Stimulated activated naive CD8-positive, alpha-beta T cell treated with anti-CD3 and anti-CD28 coated beads, Interleukin-15, Interleukin-2, amounts not matched to agents 100 ng/mL and 50 ng/mL, for 24 hours (primary cell): ENCODE measurements at regions not wholly inside any gene's neighbourhood (a gene's known extent, or its start where the extent isn't known, plus 50 kb on each side); places are given as distances from the start of the nearest gene placed in this dataset.

ENCODE experiments used
- H3K27ac Mint-ChIP-seq: one replicate; pipeline ENCODE4 v1.8.0; 2021; ENCODE audit warnings: mild to moderate bottlenecking, mixed read lengths
- H3K27me3 Mint-ChIP-seq: one replicate; pipeline ENCODE4 v1.8.0; 2021; ENCODE audit warnings: mixed read lengths
- H3K36me3 Mint-ChIP-seq: one replicate; pipeline ENCODE4 v1.8.0; 2021; ENCODE audit warnings: low read depth, mixed read lengths
- H3K4me1 Mint-ChIP-seq: one replicate; pipeline ENCODE4 v1.8.0; 2021; ENCODE audit warnings: low read depth, mixed read lengths
- H3K4me3 Mint-ChIP-seq: one replicate; pipeline ENCODE4 v1.8.0; 2021; ENCODE audit warnings: mild to moderate bottlenecking, mixed read lengths
- H3K9me3 Mint-ChIP-seq: one replicate; pipeline ENCODE4 v1.8.0; 2021; ENCODE audit warnings: mixed read lengths

DNA sequence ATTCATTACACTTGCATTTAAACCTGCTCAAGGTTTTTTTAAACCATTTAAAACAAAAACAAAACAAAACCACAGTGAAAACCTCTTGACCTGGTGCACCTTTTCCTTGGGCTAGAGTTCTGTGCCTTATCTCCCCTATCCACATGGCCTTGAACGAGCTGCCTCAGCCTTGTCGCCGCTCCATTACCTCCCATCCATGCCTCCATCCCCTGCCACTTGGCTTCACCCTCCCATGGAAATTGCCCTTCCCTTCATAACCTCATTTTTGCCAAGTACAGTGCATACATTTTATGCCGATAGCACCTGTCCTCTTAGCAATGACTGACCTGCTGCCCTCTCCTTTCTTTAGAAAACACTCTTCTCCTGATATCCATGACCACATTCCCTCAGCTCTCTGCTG is 188.6 kb upstream of the ASIC2 start:
- no peaks in the 10 kb centered on the region for H3K9me3 Mint-ChIP-seq
- no peaks in the 10 kb centered on the region for H3K27me3 Mint-ChIP-seq
- H3K27ac Mint-ChIP-seq = no peak overlapping the region
- no peaks in the 10 kb centered on the region for H3K36me3 Mint-ChIP-seq
- H3K4me1 Mint-ChIP-seq = no peaks in the 10 kb centered on the region
- no peak overlapping the region for H3K4me3 Mint-ChIP-seq

GRCh38 chr17:33482636-33483035 is 189.5 kb upstream of the ASIC2 start:
- Mint-ChIP-seq H3K36me3 (no peaks in the 10 kb centered on the region), H3K4me1 (no peaks in the 10 kb centered on the region), H3K9me3 (no peaks in the 10 kb centered on the region), H3K27ac (no peak overlapping the region), H3K27me3 (no peaks in the 10 kb centered on the region), H3K4me3 (no peak overlapping the region)

DNA sequence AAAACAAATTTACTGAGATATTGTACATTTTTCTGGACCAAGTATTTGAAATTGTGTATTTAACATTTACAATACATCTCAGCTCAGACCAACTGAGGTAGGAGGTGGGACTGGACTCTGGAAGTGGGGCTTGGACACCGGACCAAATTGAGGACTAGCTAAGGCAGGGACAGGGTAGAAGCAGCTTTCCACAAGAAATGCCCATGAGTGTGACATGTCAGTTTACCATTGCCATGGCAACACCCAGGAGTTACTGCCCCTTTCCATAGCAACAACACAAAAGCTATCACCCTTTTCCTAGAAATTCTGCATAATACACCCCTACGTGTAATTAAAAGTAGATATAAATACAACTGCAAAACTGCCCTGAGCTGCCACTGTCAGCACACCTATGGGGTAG is 191.5 kb upstream of the ASIC2 start:
- Mint-ChIP-seq H3K36me3 (no peaks in the 10 kb centered on the region), H3K9me3 (no peaks in the 10 kb centered on the region), H3K4me1 (no peaks in the 10 kb centered on the region), H3K4me3 (no peak overlapping the region), H3K27me3 (peaks cover 3% of the 10 kb centered on the region), H3K27ac (no peak overlapping the region)

- peaks cover 3% of the 10 kb centered on the region for H3K27me3 Mint-ChIP-seq
- no peaks in the 10 kb centered on the region for H3K36me3 Mint-ChIP-seq
- no peak overlapping the region for H3K27ac Mint-ChIP-seq
- no peaks in the 10 kb centered on the region for H3K9me3 Mint-ChIP-seq
- no peaks in the 10 kb centered on the region for H3K4me1 Mint-ChIP-seq
- H3K4me3 Mint-ChIP-seq = no peak overlapping the region
Measured at GRCh38 chr17:33486135-33486885, 193.2 kb upstream of the ASIC2 start.

- no peaks in the 10 kb centered on the region for H3K9me3 Mint-ChIP-seq
- no peaks in the 10 kb centered on the region for H3K4me1 Mint-ChIP-seq
- no peaks in the 10 kb centered on the region for H3K36me3 Mint-ChIP-seq
- peaks cover 3% of the 10 kb centered on the region for H3K27me3 Mint-ChIP-seq
- no peak overlapping the region for H3K27ac Mint-ChIP-seq
- no peak overlapping the region for H3K4me3 Mint-ChIP-seq
Measured at GRCh38 chr17:33487187-33487879, 194.2 kb upstream of the ASIC2 start.

DNA sequence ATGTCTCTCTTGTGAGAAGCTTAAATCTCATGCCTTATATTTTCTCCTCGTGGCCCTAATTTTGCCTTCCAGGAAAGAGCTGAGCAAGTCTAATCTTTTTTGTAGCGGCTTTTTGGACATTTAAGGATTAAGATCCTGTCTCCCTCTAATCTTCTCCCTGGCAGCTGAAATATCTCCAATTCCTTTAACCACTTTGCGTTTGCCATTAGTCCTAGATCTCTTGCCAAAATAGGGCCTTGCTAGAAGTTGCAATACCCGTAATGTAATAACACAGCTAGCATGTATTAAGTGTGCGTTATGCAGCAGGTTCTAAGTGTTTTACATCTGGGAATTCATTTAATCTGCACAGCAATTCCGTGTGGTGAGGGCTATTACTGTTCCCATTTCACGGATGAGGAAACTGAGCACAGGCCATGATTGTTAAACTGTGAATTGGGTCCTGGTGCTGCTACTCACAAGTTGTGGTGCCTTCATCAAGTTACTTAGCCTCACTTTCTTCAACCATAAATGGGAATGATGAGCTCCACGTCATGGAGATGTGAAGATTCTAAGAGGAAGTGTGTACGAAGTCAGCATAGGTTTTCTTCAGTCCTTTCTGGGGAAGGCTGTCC is 198.9 kb upstream of the ASIC2 start:
- Mint-ChIP-seq H3K36me3 (no peaks in the 10 kb centered on the region), H3K4me3 (no peak overlapping the region), H3K9me3 (no peaks in the 10 kb centered on the region), H3K27me3 (peaks cover 3% of the 10 kb centered on the region), H3K27ac (no peak overlapping the region), H3K4me1 (no peaks in the 10 kb centered on the region)

GRCh38 chr17:33492731-33493265 is 199.7 kb upstream of the ASIC2 start:
- Mint-ChIP-seq H3K9me3 (no peaks in the 10 kb centered on the region), H3K4me3 (no peak overlapping the region), H3K4me1 (no peaks in the 10 kb centered on the region), H3K36me3 (no peaks in the 10 kb centered on the region), H3K27me3 (peaks cover 3% of the 10 kb centered on the region), H3K27ac (no peak overlapping the region)

- Mint-ChIP-seq H3K27me3 (no peaks in the 10 kb centered on the region), H3K4me3 (no peak overlapping the region), H3K36me3 (no peaks in the 10 kb centered on the region), H3K27ac (no peak overlapping the region), H3K4me1 (no peaks in the 10 kb centered on the region), H3K9me3 (no peaks in the 10 kb centered on the region)
Measured at GRCh38 chr17:33493566-33493965, 200.5 kb upstream of the ASIC2 start.

- Mint-ChIP-seq H3K9me3 (no peaks in the 10 kb centered on the region), H3K27me3 (no peaks in the 10 kb centered on the region), H3K36me3 (no peaks in the 10 kb centered on the region), H3K4me1 (no peaks in the 10 kb centered on the region), H3K4me3 (no peak overlapping the region), H3K27ac (no peak overlapping the region)
Measured at GRCh38 chr17:33494151-33494550, 201.1 kb upstream of the ASIC2 start.

GRCh38 chr17:33497623-33498022 is 204.5 kb upstream of the ASIC2 start:
- Mint-ChIP-seq H3K36me3 (no peaks in the 10 kb centered on the region), H3K4me1 (no peaks in the 10 kb centered on the region), H3K27ac (no peak overlapping the region), H3K27me3 (no peaks in the 10 kb centered on the region), H3K9me3 (no peaks in the 10 kb centered on the region), H3K4me3 (no peak overlapping the region)

DNA sequence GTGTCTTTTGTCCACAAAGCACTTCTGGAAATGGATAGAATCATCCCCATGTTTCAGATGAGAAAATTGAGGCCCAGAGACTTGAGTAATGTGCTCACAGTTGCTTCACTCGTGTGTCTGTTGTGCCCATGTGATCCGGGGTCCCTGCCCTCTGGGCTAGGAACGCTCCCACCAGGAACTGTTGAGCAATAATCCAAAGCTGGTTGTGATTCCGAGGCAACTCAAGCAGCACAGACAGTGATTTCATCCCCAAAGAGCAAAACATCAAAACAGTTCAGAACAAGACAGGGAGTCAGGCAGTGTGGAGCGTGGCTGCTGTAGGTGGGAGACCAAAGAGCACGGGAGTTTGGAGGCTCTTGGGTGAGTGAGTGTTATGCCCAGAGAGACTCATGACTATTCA is 205.0 kb upstream of the ASIC2 start:
- no peaks in the 10 kb centered on the region for H3K4me1 Mint-ChIP-seq
- H3K4me3 Mint-ChIP-seq = no peak overlapping the region
- H3K27me3 Mint-ChIP-seq = no peaks in the 10 kb centered on the region
- H3K9me3 Mint-ChIP-seq = no peaks in the 10 kb centered on the region
- no peaks in the 10 kb centered on the region for H3K36me3 Mint-ChIP-seq
- H3K27ac Mint-ChIP-seq = no peak overlapping the region

DNA sequence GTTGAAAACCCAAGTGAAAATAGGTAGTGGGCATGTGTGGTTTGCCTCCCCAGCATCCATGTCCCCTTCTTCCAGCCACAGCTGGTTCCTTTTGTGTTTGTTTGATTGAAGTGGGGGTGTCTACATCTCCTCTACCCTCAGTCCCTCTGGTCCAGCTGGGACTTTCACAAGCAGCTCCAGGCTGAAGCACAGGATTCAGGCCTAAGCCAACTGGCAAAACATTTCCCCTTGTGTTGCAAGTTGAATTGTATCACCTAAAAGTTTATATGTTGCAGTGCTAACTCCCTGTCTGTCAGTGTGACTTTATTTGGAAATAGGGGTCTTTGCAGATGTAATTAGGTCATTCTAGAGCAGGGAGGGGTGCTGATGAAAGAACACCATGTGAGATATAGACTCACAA is 205.9 kb upstream of the ASIC2 start:
- no peaks in the 10 kb centered on the region for H3K27me3 Mint-ChIP-seq
- no peak overlapping the region for H3K4me3 Mint-ChIP-seq
- H3K9me3 Mint-ChIP-seq = no peaks in the 10 kb centered on the region
- H3K27ac Mint-ChIP-seq = no peak overlapping the region
- H3K36me3 Mint-ChIP-seq = no peaks in the 10 kb centered on the region
- H3K4me1 Mint-ChIP-seq = no peaks in the 10 kb centered on the region

DNA sequence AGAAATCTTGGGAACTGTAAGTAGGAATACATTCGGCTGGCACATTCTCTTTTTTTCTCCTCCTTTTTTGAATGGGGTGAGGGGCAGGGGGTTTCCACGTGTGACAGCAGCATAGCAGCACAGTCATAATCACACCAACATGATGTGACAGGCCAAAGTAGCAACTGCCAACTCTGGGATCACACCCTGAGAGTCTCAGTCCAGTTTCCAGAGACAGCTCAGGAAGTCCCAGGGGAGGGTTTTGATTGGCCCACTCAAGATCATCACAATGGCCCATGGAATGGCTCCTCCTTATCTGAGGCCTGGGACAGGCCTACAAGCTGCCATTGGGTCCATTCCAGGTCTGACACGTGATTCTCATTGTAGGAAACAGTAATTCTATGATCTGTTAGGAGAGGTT is 207.1 kb upstream of the ASIC2 start:
- H3K27ac Mint-ChIP-seq = no peak overlapping the region
- H3K4me1 Mint-ChIP-seq = no peaks in the 10 kb centered on the region
- H3K27me3 Mint-ChIP-seq = no peaks in the 10 kb centered on the region
- no peak overlapping the region for H3K4me3 Mint-ChIP-seq
- H3K9me3 Mint-ChIP-seq = no peaks in the 10 kb centered on the region
- no peaks in the 10 kb centered on the region for H3K36me3 Mint-ChIP-seq

DNA sequence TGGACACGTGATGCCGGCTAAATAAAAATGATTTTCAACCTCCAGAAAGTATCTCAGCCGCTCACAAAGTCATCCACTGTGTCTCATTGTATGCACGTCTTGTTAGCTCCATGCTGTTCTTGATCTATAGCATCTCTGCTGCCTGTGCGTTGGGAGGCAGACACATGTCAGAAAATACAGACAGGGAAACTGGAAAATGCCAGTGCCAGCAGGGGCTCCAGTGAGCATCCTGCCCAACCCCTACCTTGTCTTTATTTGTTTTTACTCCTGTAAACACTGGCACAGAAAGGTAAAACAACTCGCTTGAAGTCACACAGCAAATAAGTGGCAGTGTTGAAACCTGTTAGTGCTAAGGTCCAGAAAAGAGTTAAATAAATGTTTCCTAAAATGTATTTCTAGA is 208.1 kb upstream of the ASIC2 start:
- H3K27me3 Mint-ChIP-seq = peaks cover 8% of the 10 kb centered on the region
- H3K36me3 Mint-ChIP-seq = no peaks in the 10 kb centered on the region
- H3K4me1 Mint-ChIP-seq = no peaks in the 10 kb centered on the region
- no peak overlapping the region for H3K27ac Mint-ChIP-seq
- H3K4me3 Mint-ChIP-seq = no peak overlapping the region
- H3K9me3 Mint-ChIP-seq = no peaks in the 10 kb centered on the region

DNA sequence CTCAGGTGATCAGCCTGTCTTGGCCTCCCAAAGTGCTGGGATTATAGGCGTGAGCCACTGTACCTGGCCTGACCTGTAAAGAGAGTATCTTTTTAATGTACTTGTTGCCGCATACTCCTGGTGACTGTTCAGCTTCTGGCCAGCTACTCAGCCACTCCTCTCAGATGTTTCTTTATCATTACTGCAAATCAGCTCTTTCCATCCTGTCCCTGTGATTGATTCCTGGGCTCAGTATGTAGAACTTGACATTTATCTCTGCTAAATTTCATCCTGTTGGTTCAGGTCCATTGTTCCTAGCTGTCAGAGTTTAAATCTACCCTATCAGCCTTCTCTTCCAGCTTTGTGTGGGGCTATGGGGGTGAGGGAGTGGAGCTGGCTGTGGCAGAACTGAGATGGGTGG is 211.5 kb upstream of the ASIC2 start:
- H3K27ac Mint-ChIP-seq = no peak overlapping the region
- H3K27me3 Mint-ChIP-seq = peaks cover 21% of the 10 kb centered on the region
- no peaks in the 10 kb centered on the region for H3K4me1 Mint-ChIP-seq
- no peaks in the 10 kb centered on the region for H3K36me3 Mint-ChIP-seq
- no peaks in the 10 kb centered on the region for H3K9me3 Mint-ChIP-seq
- H3K4me3 Mint-ChIP-seq = no peak overlapping the region
